HEK293T (cell line): ENCODE measurements at regions not wholly inside any gene's neighbourhood (a gene's known extent, or its start where the extent isn't known, plus 50 kb on each side); places are given as distances from the start of the nearest gene placed in this dataset.

Experiments used
- FOXM1 ChIP-seq: fragments of 450-650 bp; IDR thresholded peaks from 2 replicates; pipeline ENCODE4 v1.6.1; 2017; ENCODE audit warnings: mild to moderate bottlenecking, borderline replicate concordance
- L3MBTL2 ChIP-seq: fragments of 450-650 bp; conservative IDR thresholded peaks from 2 replicates; pipeline ENCODE4 v1.6.1; 2016; ENCODE audit warnings: mild to moderate bottlenecking
- LEF1 ChIP-seq: fragments of 450-650 bp; IDR thresholded peaks from 2 replicates; pipeline ENCODE4 v1.6.1; 2017; ENCODE audit warnings: mild to moderate bottlenecking, borderline replicate concordance
- NFRKB ChIP-seq: fragments of 450-650 bp; IDR thresholded peaks from 2 replicates; pipeline ENCODE4 v1.6.1; 2016; ENCODE audit warnings: mild to moderate bottlenecking, moderate library complexity
- SUZ12 ChIP-seq: fragments of 450-650 bp; IDR thresholded peaks from 2 replicates; pipeline ENCODE4 v1.6.1; 2016; ENCODE audit warnings: mild to moderate bottlenecking
- TARDBP ChIP-seq: fragments of 450-650 bp; IDR thresholded peaks from 2 replicates; pipeline ENCODE4 v1.6.1; 2016
- ZNF384 ChIP-seq: fragments of 450-650 bp; IDR thresholded peaks from 2 replicates; pipeline ENCODE4 v1.6.1; 2016

DNA sequence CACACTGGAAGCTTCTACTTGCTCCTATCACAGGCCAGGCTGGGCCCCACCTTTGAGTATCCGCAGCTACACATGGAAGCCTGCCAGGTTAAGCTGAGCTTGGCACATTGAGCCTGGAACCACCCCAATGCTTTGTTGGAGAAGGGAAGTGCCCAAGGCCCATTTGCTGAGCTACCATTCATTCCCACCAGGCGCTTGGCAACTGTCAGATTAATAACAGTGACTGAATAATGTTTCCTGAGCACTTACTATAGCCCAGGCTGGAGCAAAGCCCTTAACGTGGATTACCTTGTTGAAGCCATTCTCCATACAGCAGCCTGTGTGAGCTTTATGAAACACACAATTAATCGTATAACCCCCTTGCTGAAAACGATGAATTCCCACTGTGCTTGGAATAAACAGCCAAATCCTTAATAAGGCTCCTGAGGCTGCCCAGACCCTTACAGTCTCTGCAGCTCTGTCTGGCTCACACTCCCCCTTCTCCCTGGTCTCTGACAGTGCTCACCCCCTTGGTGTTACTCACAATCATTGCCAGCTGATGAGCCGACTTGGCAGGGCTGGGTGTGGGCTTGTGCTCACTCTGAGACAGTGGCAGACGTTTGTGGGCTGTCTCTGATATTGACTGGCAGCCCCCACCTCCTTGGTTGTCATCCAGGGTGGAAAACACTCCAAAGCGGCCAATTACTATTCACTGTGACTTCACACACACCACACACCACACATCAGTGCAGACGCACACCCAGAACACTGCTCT, 357.1 kb downstream of the MAFB start:
- TF ChIP-seq FOXM1 (no peak), SUZ12 (no peak), NFRKB (no peak), L3MBTL2 (no peak), ZNF384 (no peak), TARDBP (no peak), LEF1 (no peak)
